Esophagus muscularis mucosa (tissue), 4 donors: ENCODE measurements at regions not wholly inside any gene's neighbourhood (a gene's known extent, or its start where the extent isn't known, plus 50 kb on each side); places are given as distances from the start of the nearest gene placed in this dataset.

Source experiments
- DNase-seq: peaks from one replicate; pipeline ENCODE4 v3.0.0-alpha.2; 2017; ENCODE audit errors: extremely low spot score
- H3K27ac ChIP-seq, 4 donors: fragments of 200-600 bp; sonication (generic); replicated peaks in 1 of 4; 1 replicate in 3 of 4; 2 replicates in 1 of 4; pipeline ENCODE4 v1.5.1; 2016 to 2019; ENCODE audit warnings: mild to moderate bottlenecking in 1 of 4
- H3K27me3 ChIP-seq, 4 donors: fragments of 200-600 bp; sonication (generic); one replicate each; pipeline versions ENCODE4 v1.5.1 to v1.6.0; 2016 to 2019
- H3K36me3 ChIP-seq, 4 donors: fragments of 200-600 bp; sonication (generic); one replicate each; pipeline ENCODE4 v1.5.1; 2016 to 2019
- H3K4me1 ChIP-seq, 4 donors: fragments of 200-600 bp; sonication (generic); one replicate each; pipeline ENCODE4 v1.5.1; 2016 to 2019
- H3K4me3 ChIP-seq, 4 donors: fragments of 200-600 bp; sonication (generic); 1 replicate in 2 of 4; 2 replicates in 2 of 4; pipeline ENCODE4 v1.5.1; 2016 to 2019; ENCODE audit warnings: mild to moderate bottlenecking in 4 of 4, moderate library complexity in 1 of 4
- H3K9me3 ChIP-seq, 4 donors: fragments of 200-600 bp; sonication (generic); 1 replicate in 3 of 4; 2 replicates in 1 of 4; pipeline ENCODE4 v1.5.1; 2016 to 2019
- CTCF ChIP-seq, 3 experiments: fragments of 200-600 bp in 2 of 3; fragments of 450-650 bp in 1 of 3; sonication (generic) in 2 of 3; IDR thresholded peaks; one replicate each; pipeline ENCODE4 v1.5.1; 2017 to 2019; ENCODE audit warnings: antibody characterized with exemption in 3 of 3, mild to moderate bottlenecking in 2 of 3, moderate library complexity in 1 of 3
- EP300 ChIP-seq: sonication (generic); formaldehyde crosslinking; IDR thresholded peaks from one replicate; pipeline ENCODE4 v1.6.1; 2017; ENCODE audit warnings: antibody characterized with exemption
- POLR2A ChIP-seq: fragments of 450-650 bp; IDR thresholded peaks from one replicate; pipeline ENCODE4 v1.6.1; 2017; ENCODE audit warnings: antibody characterized with exemption, moderate library complexity, mild to moderate bottlenecking, low read depth
- POLR2AphosphoS5 ChIP-seq, 2 donors: sonication (generic); formaldehyde crosslinking; IDR thresholded peaks; one replicate each; pipeline ENCODE4 v1.6.1; 2017; ENCODE audit warnings: antibody characterized with exemption in 2 of 2
- WGBS: methylation state at CpG from one replicate; pipeline ENCODE4 v1.1.5; 2018; 5-methylcytosine and 5-hydroxymethylcytosine counted together
- intact Hi-C: fragments of 100-400 bp; cut with DNase I; formaldehyde crosslinking; loops from one replicate; pipeline ENCODE4 v1.15.1; 2023

- TF ChIP-seq POLR2A (no peak), CTCF (IDR thresholded peaks at IDR 0.05) (no peak), EP300 (no peak), POLR2AphosphoS5 (IDR thresholded peaks at IDR 0.05) (no peak)
- WGBS = 83% methylated on average over 1 of the region's 1 CpG
- Histone ChIP-seq H3K27ac (no peak overlapping the region), H3K9me3 (no peaks in the 10 kb centered on the region), H3K4me3 (no peak overlapping the region), H3K36me3 (no peaks in the 10 kb centered on the region), H3K4me1 (no peaks in the 10 kb centered on the region), H3K27me3 (no peaks in the 10 kb centered on the region)
- intact Hi-C loops = no loop called here
- DNase-seq = no peak
Measured at GRCh38 chr2:125172181-125172580, 1147.1 kb downstream of the CNTNAP5 start.

GRCh38 chr2:125175415-125175814 lies 1150.3 kb downstream of the CNTNAP5 start:
- Histone ChIP-seq H3K9me3 (no peaks in the 10 kb centered on the region), H3K4me3 (no peak overlapping the region), H3K27ac (no peak overlapping the region), H3K36me3 (no peaks in the 10 kb centered on the region), H3K27me3 (no peaks in the 10 kb centered on the region), H3K4me1 (no peaks in the 10 kb centered on the region)
- 89% methylated on average over 1 of the region's 1 CpG for WGBS
- DNase-seq = no peak
- intact Hi-C loops = no loop called here
- no peak for TF ChIP-seq POLR2A
- TF ChIP-seq EP300 = no peak

- TF ChIP-seq POLR2AphosphoS5 (IDR thresholded peaks at IDR 0.05) (no peak), POLR2A (no peak), EP300 (no peak)
- no peak overlapping the region for H3K27ac ChIP-seq
- WGBS = 74% methylated on average over 5 of the region's 5 CpGs
- H3K4me1 ChIP-seq = no peaks in the 10 kb centered on the region
- no peaks in the 10 kb centered on the region for H3K27me3 ChIP-seq
- no peaks in the 10 kb centered on the region for H3K9me3 ChIP-seq
- DNase-seq = no peak
- H3K4me3 ChIP-seq = no peak overlapping the region
- no peaks in the 10 kb centered on the region for H3K36me3 ChIP-seq
- intact Hi-C loops = no loop called here
Measured at GRCh38 chr2:125185691-125186270, 1160.7 kb downstream of the CNTNAP5 start.

GRCh38 chr2:125207431-125207830 lies 1182.3 kb downstream of the CNTNAP5 start:
- Histone ChIP-seq H3K27me3 (no peaks in the 10 kb centered on the region), H3K9me3 (no peaks in the 10 kb centered on the region), H3K36me3 (no peaks in the 10 kb centered on the region), H3K4me1 (no peaks in the 10 kb centered on the region), H3K27ac (no peak overlapping the region), H3K4me3 (no peak overlapping the region)
- intact Hi-C loops = no loop called here
- no peak for DNase-seq
- 88% methylated on average over 3 of the region's 3 CpGs for WGBS
- TF ChIP-seq POLR2AphosphoS5 (IDR thresholded peaks at IDR 0.05) (no peak), CTCF (IDR thresholded peaks at IDR 0.05) (no peak), POLR2A (no peak), EP300 (no peak)

GRCh38 chr2:125216321-125216720 lies 1191.2 kb downstream of the CNTNAP5 start:
- H3K27ac ChIP-seq = no peak overlapping the region
- peaks cover 0 to 13% (median 9%) of the 10 kb centered on the region in 4 donors for H3K9me3 ChIP-seq

More at GRCh38 chr2:125216321-125216720, 1191.2 kb downstream of the CNTNAP5 start:
- intact Hi-C loops = no loop called here
- H3K27me3 ChIP-seq = no peaks in the 10 kb centered on the region
- H3K4me3 ChIP-seq = no peak overlapping the region
- DNase-seq = no peak
- TF ChIP-seq CTCF (IDR thresholded peaks at IDR 0.05) = no peak
- no peak for TF ChIP-seq EP300
- no peak for TF ChIP-seq POLR2AphosphoS5 (IDR thresholded peaks at IDR 0.05)
- no peak for TF ChIP-seq POLR2A
- H3K36me3 ChIP-seq = no peaks in the 10 kb centered on the region
- no peaks in the 10 kb centered on the region for H3K4me1 ChIP-seq
